GM12892 (cell line): ENCODE measurements at regions not wholly inside any gene's neighbourhood (a gene's known extent, or its start where the extent isn't known, plus 50 kb on each side); places are given as distances from the start of the nearest gene placed in this dataset.

Experiments used
- POLR2A ChIP-seq: IDR thresholded peaks from 2 replicates; pipeline ENCODE4 v1.6.1; 2011; ENCODE audit warnings: low read depth, low read length, control low read depth
- POLR2AphosphoS5 ChIP-seq: IDR thresholded peaks from 2 replicates; pipeline ENCODE4 v1.6.1; 2011; ENCODE audit warnings: low read depth, low read length, control low read depth
- TAF1 ChIP-seq: IDR thresholded peaks from 2 replicates; pipeline ENCODE4 v1.6.1; 2011; ENCODE audit warnings: low read depth, mild to moderate bottlenecking, control low read depth, low read length, borderline replicate concordance

DNA sequence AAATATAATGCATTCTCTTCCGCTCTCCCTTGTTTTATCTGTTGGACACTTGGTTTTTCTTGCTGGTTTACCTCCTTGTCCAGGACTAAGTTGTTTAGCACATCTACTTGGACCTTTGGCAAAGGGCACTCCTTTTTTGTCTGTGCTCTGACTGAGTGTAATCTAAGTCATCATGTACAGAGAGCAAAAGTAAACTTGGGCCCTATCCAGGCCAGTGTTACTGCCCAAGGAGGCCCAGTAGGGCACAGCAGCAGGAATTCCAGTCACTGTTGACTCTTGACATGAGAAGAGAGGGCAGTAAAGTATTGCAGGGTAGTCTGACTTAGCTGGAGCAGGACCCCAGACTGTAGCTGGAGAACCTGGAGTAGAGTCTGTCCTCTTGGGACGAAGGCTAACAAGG lies 445.5 kb downstream of the ZIC3 start:
- no peak for TF ChIP-seq POLR2A
- TF ChIP-seq TAF1, result no peak
- no peak for TF ChIP-seq POLR2AphosphoS5
